Activated CD4-positive, alpha-beta T cell treated with anti-CD3 and anti-CD28 coated beads, Interleukin-2, Interleukin-6, amounts not matched to agents 100 ng/mL and 50 ng/mL, durations not matched to agents 16 hours and 8 hours (primary cell): ENCODE measurements at regions not wholly inside any gene's neighbourhood (a gene's known extent, or its start where the extent isn't known, plus 50 kb on each side); places are given as distances from the start of the nearest gene placed in this dataset.

Experiments
- DNase-seq: peaks from one replicate; pipeline ENCODE4 v3.0.0-alpha.2; 2020

DNA sequence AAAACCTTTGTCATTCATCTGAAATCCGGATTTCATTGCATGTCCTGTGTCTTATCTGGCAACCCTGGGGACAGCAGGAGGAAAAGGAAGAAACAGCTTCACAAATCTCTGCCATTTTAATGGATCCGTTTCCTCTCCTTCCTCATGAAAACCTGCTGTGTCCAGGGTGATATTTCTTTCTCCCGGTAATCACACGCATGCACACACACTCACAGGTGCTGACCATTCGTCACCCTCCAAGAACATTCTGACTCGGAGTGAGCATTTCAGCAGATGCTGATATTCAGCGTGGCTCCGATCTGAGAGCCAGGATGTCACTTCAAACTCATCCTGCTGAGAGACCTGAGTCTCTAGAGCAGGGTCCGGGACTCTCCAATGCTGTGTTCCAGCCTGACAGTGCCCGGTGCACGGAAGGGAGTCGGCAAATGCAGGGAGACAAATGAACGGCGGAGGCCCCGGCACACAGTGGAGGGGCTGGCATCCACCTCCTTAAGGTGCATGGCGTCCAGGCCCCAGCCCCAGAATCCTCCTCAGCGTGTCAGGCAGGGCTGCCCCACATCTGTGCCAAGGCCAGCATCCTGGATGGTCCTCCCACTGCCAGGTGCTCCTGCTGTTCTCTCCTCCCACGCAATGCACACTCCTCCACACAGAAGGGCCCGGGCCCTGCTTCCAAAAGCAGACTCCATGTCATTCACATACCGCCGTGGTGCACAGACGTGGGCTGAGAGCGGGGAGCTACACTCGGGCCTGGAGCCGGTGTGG lies 70.7 kb downstream of the RBFOX3 start:
- DNase-seq, result no peak

DNA sequence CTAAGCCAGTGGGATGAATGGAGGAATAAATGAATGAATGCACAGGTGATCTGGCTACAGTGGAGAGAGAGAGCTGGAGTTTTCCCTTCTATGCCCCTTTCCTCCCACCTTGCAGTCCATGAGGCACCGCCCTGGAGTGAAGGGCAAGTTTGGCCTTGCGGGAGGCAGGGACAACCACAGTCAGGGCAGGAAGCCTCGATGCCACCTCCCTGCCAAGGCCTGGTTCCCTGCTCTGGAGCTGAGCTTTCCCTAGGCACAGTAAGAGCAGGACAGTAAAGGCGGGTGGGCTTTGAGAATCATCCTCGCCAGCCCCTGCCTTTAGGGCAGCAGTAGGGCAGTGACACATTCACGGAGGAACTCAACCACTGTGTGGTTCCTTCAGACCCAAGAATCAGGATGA lies 72.6 kb downstream of the RBFOX3 start:
- DNase-seq, result no peak

DNA sequence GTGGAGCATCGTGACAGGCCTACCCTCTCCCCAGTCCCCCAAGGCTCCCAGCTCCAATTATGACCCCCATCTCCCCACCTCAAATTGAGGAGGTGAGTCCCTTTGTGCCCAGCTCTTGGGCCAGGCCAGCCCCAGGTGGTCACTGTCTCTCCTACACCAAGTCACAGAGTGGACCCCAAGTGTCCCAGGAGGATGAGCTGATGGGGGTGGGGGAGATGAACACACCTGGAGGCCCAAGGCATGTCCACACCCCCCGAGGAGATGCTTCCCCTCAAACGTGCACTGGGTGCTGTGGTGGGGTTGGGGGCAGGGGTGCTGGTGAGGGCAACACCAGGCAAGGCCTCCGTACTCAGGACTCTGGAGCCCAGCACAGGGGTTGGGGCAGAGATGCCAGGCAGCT lies 73.2 kb downstream of the RBFOX3 start:
- no peak for DNase-seq

- no peak for DNase-seq
Observed at GRCh38 chr17:79537061-79537460, 73.8 kb downstream of the RBFOX3 start.

DNA sequence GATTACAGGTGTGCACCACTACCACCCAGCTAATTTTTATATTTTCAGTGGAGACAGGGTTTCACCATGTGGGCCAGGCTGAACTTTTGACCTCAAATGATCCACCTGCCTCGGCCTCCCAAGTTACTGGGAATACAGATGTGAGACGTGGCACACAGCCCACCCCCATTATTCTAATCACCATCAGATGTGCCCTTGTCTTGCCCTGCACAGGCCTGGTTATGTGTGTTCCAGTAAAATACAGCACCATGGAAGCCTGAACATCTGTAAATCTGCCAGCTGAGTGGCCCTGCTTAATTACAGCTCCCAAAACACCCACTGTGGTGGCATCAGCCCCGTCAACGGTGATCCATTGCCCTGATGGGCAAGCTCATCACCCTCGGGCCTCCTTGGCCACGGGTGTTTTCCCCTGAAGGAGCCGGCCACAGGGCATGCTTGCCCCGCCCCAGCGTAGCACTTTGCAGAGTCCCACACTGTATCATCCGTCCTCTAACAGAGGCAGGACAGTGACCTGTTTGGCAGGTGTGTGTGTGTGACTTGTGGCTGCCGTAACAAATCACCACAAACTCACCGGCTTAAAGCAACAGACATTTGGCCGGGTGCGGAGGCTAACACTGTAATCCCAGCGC lies 74.5 kb downstream of the RBFOX3 start:
- no peak for DNase-seq

- no peak for DNase-seq
Observed at GRCh38 chr17:79535728-79536025, 75.2 kb downstream of the RBFOX3 start.

- no peak for DNase-seq
Observed at GRCh38 chr17:79534851-79535727, 75.8 kb downstream of the RBFOX3 start.

DNA sequence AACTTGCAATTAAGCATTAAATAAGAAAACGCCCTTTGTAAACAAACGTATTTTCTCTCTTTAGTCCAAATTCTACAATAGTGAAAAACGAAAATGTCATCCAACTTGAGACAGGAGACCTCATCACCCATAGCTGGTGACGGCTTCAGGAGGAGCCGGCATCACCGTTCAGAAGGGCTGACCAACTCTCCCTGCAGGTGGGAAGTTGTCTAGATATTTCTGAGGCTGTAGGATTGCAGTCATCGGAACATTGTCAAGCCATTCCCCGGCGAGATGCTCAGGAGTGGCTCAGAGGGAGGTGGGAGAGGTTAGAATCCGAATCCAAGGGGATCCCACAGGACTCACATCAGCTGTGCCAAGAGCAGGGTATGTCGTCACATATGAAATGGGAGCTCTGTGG lies 76.7 kb downstream of the RBFOX3 start:
- no peak for DNase-seq

GRCh38 chr17:79533116-79533515 lies 77.7 kb downstream of the RBFOX3 start:
- DNase-seq, result no peak

DNA sequence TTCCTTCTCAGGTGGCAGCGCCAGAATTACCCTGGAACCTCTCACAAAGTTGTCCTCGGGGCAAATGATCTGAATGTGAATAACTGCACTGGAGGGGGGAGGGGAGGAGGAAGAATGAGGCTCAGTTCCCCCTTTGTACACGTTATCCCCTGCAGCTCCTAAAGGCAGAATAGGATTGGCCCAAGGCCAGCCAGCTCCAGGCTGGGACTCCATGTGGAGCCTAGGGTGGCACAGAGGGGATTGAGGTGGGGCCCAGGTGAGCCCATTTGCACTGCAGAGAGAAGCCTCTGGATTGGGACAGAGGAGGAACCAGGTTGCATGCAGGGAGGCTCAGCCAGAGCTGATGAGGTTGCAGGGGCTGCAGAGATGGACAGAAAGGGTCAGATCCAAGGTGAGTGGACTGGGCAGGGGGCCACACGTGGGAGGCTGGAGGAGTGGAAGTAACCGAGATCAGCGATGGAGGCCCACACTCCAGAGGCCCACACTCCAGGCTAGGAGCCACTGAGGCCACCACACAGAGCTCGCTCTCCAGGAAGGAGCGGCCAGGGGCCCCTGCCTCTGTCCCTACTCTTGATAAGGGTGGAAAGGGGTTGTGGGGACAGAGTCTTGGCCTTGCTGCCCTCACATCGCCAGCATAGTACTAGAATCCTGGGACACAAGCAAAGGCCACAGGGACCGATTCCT lies 78.6 kb downstream of the RBFOX3 start:
- DNase-seq, result no peak

GRCh38 chr17:79531191-79532095 lies 79.4 kb downstream of the RBFOX3 start:
- no peak for DNase-seq

- no peak for DNase-seq
Observed at GRCh38 chr17:79530361-79531105, 80.3 kb downstream of the RBFOX3 start.

DNA sequence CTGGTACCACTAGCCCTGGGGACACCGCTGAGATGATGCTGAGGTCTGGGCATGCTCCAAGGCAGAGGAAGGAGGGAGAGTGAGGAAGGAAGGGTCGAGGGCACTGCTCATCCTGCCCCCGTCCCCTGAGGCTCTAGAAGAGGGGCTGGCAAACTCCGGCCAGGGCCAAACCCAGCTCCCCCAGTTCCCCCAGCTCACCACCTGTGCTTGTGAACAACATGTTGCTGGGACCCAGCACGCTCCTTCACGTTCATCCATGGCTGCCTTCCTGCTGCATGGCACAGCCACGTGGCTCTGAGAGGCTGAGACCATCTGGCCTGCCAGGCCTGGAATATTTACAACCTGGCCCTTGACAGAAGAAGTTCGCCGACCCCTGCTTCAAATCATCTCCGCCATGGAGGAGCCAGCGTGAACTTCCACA lies 81.2 kb downstream of the RBFOX3 start:
- no peak for DNase-seq

DNA sequence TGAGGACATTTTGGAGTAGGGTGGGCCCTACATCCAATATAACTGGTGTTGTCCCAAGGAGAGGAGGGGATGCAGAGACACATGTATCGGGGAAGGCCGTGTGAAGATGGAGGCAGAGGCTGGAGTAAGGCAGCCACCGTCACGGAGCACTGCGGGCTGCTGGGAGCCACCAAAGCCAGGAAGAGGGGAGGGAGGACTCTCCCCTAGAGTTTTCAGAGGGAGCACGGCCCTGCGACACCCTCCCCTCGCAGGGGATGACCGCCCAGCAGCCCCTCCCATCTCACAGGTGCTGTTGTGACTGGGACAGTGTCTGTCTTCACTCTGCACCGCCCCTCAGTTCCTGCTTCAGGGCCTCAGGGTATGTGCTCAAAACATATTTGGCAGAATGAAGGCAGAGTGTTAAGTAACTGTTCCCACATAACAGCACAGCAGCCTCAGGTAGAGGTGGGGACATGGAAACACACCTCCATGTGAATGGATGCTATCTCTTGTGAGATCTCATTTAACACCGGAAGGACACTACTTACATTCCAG lies 82.2 kb downstream of the RBFOX3 start:
- DNase-seq, result no peak

DNA sequence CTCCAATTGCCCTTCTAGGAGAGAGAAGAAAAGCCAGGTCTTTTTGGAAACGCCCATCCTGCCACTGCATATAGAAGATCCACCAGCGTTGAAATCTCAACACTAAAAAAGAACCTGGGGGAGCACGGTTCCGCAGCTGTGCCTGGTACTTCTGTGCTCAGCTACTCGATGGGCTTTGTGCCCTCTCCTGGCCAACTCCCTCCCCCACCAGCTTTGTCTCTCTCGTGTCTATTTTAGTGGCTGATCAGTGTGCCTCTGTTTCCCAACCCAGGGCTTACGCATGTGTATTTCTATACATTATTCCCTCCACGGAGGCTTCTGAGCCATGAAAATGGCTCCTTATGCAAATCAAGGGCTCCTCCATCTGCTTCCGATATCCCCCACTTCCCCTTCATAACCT lies 83.5 kb downstream of the RBFOX3 start:
- DNase-seq, result no peak

DNA sequence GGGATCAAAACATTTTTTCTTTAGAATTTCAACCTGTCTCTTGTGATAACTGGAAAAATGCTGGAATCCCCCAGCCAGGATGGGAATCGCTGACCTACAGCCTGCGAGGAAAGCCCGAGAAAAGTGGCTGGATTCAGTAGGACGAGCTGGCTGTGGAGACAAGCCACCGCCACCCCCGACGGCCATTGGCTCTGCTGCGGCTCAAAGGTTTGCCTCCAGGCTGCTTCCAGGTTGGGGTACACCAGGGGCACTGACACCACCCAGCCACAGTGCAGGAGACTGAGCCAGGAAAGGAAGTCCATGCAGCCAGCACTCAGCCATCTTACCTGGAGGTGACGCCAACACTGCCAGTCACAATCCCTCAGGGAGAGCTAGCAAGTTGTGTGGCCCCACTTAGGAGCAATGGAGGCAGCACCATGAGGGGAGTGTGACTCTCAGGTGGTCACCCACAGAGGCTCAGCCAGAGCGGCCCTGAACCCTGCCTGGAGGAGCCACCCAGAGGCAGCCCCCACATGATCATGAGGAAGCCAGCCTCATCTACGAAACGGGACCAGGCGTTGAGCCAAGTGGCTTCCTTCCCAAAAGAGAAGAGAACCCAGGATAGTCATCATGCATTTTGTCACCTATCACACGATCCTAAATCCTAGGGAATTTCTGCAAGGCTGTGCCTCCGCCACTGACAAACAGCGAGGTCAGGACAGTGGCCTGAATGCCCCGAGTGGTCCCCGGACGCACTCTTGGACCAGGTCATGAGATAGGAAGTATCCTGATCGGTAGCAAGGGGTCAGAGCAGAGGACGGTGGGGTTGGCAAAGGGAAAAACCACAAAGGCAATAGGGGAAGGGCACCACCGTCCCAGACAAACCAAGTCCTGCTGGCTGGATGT lies 84.8 kb downstream of the RBFOX3 start:
- no peak for DNase-seq

GRCh38 chr17:79524213-79525187 lies 86.4 kb downstream of the RBFOX3 start:
- DNase-seq, result no peak

DNA sequence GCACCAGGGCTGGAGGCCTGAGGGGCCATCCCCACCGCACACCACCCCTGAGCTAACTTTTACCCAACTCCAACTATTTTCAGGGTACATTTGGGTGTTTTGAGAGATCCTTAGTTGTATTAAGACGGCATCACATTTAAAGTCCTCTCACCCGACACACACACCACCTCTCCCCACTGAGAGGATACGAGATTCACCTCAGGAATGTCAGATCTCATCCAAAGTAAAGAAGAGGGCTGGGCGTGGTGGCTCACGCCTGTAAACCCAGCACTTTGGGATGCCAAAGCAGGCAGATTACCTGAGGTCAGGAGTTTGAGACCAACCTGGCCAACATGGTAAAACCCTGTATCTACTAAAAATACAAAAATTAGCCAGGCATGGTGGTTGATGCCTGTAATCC lies 88.4 kb downstream of the RBFOX3 start:
- DNase-seq, result no peak

DNA sequence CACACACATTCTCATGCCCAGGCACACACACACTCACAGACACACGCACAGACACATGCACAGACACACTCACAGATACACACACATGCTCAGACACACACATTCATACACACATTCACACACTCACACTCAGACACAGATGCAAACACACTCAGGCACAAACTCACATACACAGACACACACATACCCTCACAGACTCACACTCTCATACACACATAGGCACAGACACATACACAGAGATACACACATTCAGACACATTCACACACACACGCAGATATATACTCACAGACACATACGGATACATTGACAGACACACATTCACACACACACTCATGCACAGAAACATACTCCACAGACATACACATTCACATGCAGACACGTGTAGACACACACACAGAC lies 89.6 kb downstream of the RBFOX3 start:
- no peak for DNase-seq
